PC-9 (cell line): ENCODE measurements at regions not wholly inside any gene's neighbourhood (a gene's known extent, or its start where the extent isn't known, plus 50 kb on each side); places are given as distances from the start of the nearest gene placed in this dataset.

Experiments
- BruUV-seq: library from RNA; stranded (reverse); fragments of 400-500 nt; replicated peaks from 2 replicates; lab custom pipeline; 2021; lab: Mats Ljungman, UMichigan
- CTCF ChIA-PET: fragments of 300-600 bp; sonication (Branson Sonifier 250); formaldehyde crosslinking; loops from one replicate; lab custom pipeline; 2022; ENCODE audit warnings: antibody characterized with exemption; lab: Charles Lee
- POLR2A ChIA-PET: fragments of 300-600 bp; sonication (Branson Sonifier 250); formaldehyde crosslinking; loops from one replicate; lab custom pipeline; 2022; ENCODE audit warnings: antibody characterized with exemption; ENCODE audit not compliant: unreplicated experiment; lab: Charles Lee
- DNase-seq, 2 experiments: peaks; one replicate each; pipeline versions ENCODE4 v3.0.0 to v3.0.0-alpha.2; 2015 to 2022; ENCODE audit warnings: mixed read lengths in 1 of 2
- H2AFZ ChIP-seq: fragments of 200-600 bp; sonication (generic); 2 replicates; pipeline ENCODE4 v1.8.1; 2017; ENCODE audit warnings: antibody characterized with exemption
- H3F3A ChIP-seq: fragments of 200-600 bp; sonication (generic); 2 replicates; pipeline ENCODE4 v1.8.1; 2017; ENCODE audit warnings: antibody characterized with exemption, mild to moderate bottlenecking, low read depth; ENCODE audit not compliant: insufficient read depth
- H3K27ac ChIP-seq: fragments of 200-600 bp; sonication (generic); 2 replicates; pipeline ENCODE4 v1.6.1; 2016; ENCODE audit warnings: mixed run types
- H3K27me3 ChIP-seq: fragments of 200-600 bp; sonication (generic); 2 replicates; pipeline ENCODE4 v1.6.1; 2016; ENCODE audit warnings: low read depth, mixed run types; ENCODE audit not compliant: insufficient read depth
- H3K36me3 ChIP-seq: fragments of 200-600 bp; sonication (generic); 2 replicates; pipeline ENCODE4 v1.6.1; 2016; ENCODE audit warnings: low read depth, mixed run types
- H3K4me1 ChIP-seq: fragments of 200-600 bp; sonication (generic); replicated peaks from 2 replicates; pipeline ENCODE4 v1.6.1; 2016; ENCODE audit warnings: mixed run types; ENCODE audit not compliant: insufficient read depth
- H3K4me2 ChIP-seq: fragments of 200-600 bp; sonication (generic); 2 replicates; pipeline ENCODE4 v1.6.1; 2017; ENCODE audit warnings: mixed run types
- H3K4me3 ChIP-seq: fragments of 200-600 bp; sonication (generic); 2 replicates; pipeline ENCODE4 v1.6.1; 2016; ENCODE audit warnings: mixed run types
- H3K79me2 ChIP-seq: fragments of 200-600 bp; sonication (generic); 2 replicates; pipeline ENCODE4 v1.6.1; 2017; ENCODE audit warnings: low read depth, mixed run types
- H3K9me2 ChIP-seq: fragments of 200-600 bp; sonication (generic); 2 replicates; pipeline ENCODE4 v1.8.1; 2017; ENCODE audit warnings: mild to moderate bottlenecking; ENCODE audit not compliant: insufficient read depth
- H3K9me3 ChIP-seq: fragments of 200-600 bp; sonication (generic); 2 replicates; pipeline ENCODE4 v1.8.1; 2016; ENCODE audit warnings: low read depth; ENCODE audit not compliant: insufficient read depth
- H4K20me1 ChIP-seq: fragments of 200-600 bp; sonication (generic); 2 replicates; pipeline ENCODE4 v1.8.1; 2017; ENCODE audit not compliant: insufficient read depth
- EZH2 ChIP-seq: fragments of 200-600 bp; sonication (generic); IDR thresholded peaks from 2 replicates; pipeline ENCODE4 v1.8.0; 2017; ENCODE audit warnings: antibody characterized with exemption, low read depth
- intact Hi-C: fragments of 100-400 bp; cut with micrococcal nuclease; formaldehyde crosslinking; loops from one replicate; pipeline ENCODE4 v1.10.0; 2022; ENCODE audit not compliant: unreplicated experiment
- TF ChIP-seq, protein P1 (sequence below): fragments of 200-600 bp; sonication (generic); conservative IDR thresholded peaks from 2 replicates; pipeline ENCODE4 v1.6.1; 2017; ENCODE audit warnings: mixed run types, antibody characterized with exemption, mild to moderate bottlenecking, moderate library complexity

DNA sequence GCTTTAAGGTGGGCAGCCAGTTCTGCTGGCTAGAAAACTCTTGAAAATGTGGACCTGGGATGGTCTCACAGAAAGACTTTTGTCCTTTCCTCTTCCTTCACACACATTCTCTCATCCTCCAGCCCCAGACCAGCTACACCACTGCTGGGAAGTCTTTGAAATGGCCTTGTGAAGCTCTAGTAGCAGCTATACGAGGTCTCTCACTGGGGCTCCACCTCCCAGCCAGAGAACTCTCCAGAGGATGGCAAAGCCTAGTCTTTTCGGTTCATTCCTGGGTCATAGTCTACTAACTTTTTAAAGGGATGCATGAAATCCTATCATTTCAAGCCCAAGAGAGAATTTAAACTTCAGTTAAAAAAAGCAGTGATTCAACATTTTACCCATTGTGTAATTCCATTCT is 133.9 kb upstream of the ERCC6L2 start:
- CTCF ChIA-PET, result no interaction called here
- peaks cover 4% of the 10 kb centered on the region; the same call in 1 of the 2 replicates for H3K27me3 ChIP-seq
- no peak for DNase-seq
- no peaks in the 10 kb centered on the region for H3K4me1 ChIP-seq
- H3K36me3 ChIP-seq, result no peaks in the 10 kb centered on the region
- TF ChIP-seq, protein P1, sequence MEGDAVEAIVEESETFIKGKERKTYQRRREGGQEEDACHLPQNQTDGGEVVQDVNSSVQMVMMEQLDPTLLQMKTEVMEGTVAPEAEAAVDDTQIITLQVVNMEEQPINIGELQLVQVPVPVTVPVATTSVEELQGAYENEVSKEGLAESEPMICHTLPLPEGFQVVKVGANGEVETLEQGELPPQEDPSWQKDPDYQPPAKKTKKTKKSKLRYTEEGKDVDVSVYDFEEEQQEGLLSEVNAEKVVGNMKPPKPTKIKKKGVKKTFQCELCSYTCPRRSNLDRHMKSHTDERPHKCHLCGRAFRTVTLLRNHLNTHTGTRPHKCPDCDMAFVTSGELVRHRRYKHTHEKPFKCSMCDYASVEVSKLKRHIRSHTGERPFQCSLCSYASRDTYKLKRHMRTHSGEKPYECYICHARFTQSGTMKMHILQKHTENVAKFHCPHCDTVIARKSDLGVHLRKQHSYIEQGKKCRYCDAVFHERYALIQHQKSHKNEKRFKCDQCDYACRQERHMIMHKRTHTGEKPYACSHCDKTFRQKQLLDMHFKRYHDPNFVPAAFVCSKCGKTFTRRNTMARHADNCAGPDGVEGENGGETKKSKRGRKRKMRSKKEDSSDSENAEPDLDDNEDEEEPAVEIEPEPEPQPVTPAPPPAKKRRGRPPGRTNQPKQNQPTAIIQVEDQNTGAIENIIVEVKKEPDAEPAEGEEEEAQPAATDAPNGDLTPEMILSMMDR, result no peak
- TF ChIP-seq EZH2, result no peak
- H3K79me2 ChIP-seq, result no peaks in the 10 kb centered on the region
- POLR2A ChIA-PET, result no interaction called here
- no peaks in the 10 kb centered on the region for H3F3A ChIP-seq
- intact Hi-C loops, result loop anchor here (10.0 kb wide), 1 partner anchor 163 kb away; no protein-coding TSS in a partner anchor
- no TSS peak for BruUV-seq
- H3K27ac ChIP-seq, result no peak overlapping the region
- no peak overlapping the region for H2AFZ ChIP-seq
- no peaks in the 10 kb centered on the region for H3K9me2 ChIP-seq
- no peak overlapping the region for H3K4me3 ChIP-seq
- no peaks in the 10 kb centered on the region for H3K9me3 ChIP-seq
- no peaks in the 10 kb centered on the region for H4K20me1 ChIP-seq
- no peak overlapping the region for H3K4me2 ChIP-seq

DNA sequence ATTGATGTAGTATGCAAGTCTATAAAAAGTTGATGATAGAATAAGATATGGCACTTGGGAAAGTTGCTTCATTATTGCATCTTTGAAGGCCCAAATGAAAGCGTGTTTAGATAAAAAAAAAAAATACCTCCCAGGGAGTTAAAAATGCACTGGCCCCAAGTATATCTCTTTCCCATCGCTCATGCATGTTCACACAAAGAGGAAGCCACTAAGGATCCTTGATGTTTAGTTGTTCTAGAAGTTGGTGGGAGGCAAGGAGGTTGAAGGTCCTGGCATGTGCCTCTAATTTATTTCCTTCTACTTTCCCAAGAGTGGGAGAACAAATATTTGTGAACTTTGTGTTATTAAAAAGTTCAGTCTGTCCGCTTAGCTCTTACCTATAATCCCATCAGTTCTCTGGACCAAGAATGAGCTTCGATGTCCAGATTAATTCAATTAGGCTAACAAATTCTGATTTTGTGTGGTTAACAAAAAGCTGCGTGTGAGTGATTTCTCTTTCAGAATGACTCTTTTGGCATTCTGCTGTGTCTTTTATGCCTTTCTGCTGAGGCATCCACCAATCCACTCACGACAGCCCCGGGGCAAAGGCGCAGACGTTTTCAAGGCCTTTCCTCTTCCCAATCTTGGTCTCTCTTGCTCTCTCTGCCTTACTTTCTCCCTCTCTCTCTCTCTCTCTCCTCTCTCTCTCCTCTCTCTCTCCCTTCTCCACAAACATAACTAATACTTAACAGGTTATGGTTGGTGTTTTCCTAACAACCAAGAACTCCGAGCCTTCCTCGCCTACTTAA is 135.1 kb upstream of the ERCC6L2 start:
- ChIA-PET CTCF (no interaction called here), POLR2A (no interaction called here)
- Histone ChIP-seq H3F3A (no peaks in the 10 kb centered on the region), H3K4me3 (no peak overlapping the region), H2AFZ (no peak overlapping the region), H3K4me1 (no peaks in the 10 kb centered on the region), H3K9me3 (no peaks in the 10 kb centered on the region), H3K79me2 (no peaks in the 10 kb centered on the region), H3K36me3 (no peaks in the 10 kb centered on the region), H3K27ac (no peak overlapping the region), H3K27me3 (peaks cover 4% of the 10 kb centered on the region; the same call in 1 of the 2 replicates), H3K4me2 (no peak overlapping the region), H4K20me1 (no peaks in the 10 kb centered on the region), H3K9me2 (no peaks in the 10 kb centered on the region)
- BruUV-seq, result no TSS peak
- DNase-seq, result no peak
- no peak for TF ChIP-seq EZH2
- TF ChIP-seq, protein P1, result no peak
- intact Hi-C loops, result loop anchor here (10.0 kb wide), 1 partner anchor 164 kb away; no protein-coding TSS in a partner anchor

DNA sequence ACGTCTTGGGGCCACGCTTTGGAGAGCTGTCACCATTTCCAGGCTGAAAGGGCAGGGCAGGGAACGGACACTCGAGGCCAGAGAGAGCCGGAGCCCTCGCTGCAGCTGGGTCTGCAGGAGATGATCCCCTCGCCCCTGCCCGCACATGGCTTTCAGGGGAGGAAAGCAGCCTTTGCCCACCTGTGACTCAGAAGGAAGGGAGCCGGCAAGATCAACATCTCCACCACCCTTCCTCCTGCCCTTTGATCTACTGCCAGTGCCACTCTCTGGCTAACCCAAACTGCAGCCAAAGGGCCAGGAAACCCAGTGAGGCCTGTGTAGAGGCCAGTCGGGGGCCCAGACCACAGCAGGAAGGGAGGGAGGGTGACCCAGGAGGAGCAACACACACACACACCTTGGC is 137.1 kb upstream of the ERCC6L2 start:
- CTCF ChIA-PET, result interaction anchor here (0.7 kb wide), 2 partner anchors 18 to 261 kb away, joined by 3 to 13 read pairs; no protein-coding TSS in a partner anchor
- no TSS peak for BruUV-seq

More for the DNA sequence above, 137.1 kb upstream of the ERCC6L2 start:
- no peak for TF ChIP-seq EZH2
- TF ChIP-seq, protein P1, result no peak
- Histone ChIP-seq H3K4me2 (no peak overlapping the region), H3F3A (no peaks in the 10 kb centered on the region), H2AFZ (no peak overlapping the region), H3K79me2 (no peaks in the 10 kb centered on the region), H3K4me3 (no peak overlapping the region), H3K9me2 (no peaks in the 10 kb centered on the region), H3K9me3 (no peaks in the 10 kb centered on the region), H3K4me1 (no peaks in the 10 kb centered on the region), H3K36me3 (no peaks in the 10 kb centered on the region), H3K27me3 (peaks cover under 1% of the 10 kb centered on the region; the same call in 1 of the 2 replicates), H4K20me1 (no peaks in the 10 kb centered on the region), H3K27ac (no peak overlapping the region)
- no peak for DNase-seq
- intact Hi-C loops, result no loop called here
- POLR2A ChIA-PET, result no interaction called here
